KOPT-K1 (cell line): ENCODE measurements at regions not wholly inside any gene's neighbourhood (a gene's known extent, or its start where the extent isn't known, plus 50 kb on each side); places are given as distances from the start of the nearest gene placed in this dataset.

Source experiments
- H3K27ac ChIP-seq: fragments of 200-600 bp; sonication (generic); 2 replicates; pipeline ENCODE4 v1.5.1; 2016; ENCODE audit warnings: antibody characterized with exemption, mild to moderate bottlenecking, low read depth, low read length; ENCODE audit not compliant: poor library complexity, severe bottlenecking
- H3K36me3 ChIP-seq: fragments of 200-600 bp; sonication (generic); 2 replicates; pipeline ENCODE4 v1.5.1; 2017; ENCODE audit warnings: antibody characterized with exemption, mild to moderate bottlenecking, low read length, moderate library complexity; ENCODE audit not compliant: insufficient read depth
- H3K9me3 ChIP-seq: fragments of 200-600 bp; sonication (generic); 2 replicates; pipeline ENCODE4 v1.5.1; 2017; ENCODE audit warnings: antibody characterized with exemption, low read length, mild to moderate bottlenecking; ENCODE audit not compliant: insufficient read depth, poor library complexity, severe bottlenecking

DNA sequence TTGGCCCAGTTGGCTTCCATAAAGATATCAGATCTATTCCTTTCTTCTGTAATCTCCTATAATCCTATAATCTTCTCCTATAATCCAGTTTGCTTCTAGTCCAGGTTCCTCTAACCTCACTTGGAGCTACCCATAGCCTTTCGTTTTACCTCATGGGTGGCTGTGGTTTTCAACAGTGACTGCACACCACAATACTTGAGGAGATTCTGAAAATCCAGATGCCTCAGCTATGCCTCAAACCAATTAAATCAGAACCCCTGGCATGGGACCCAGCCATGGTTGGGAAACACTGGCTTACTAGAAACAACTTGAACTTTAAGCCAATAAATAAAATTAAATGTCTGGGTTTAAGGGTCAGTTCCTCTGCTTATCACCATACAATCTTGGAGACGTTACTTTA lies 86.1 kb upstream of the NTRK3 start:
- H3K27ac ChIP-seq: no peak overlapping the region
- H3K36me3 ChIP-seq: no peaks in the 10 kb centered on the region
- H3K9me3 ChIP-seq: no peaks in the 10 kb centered on the region

DNA sequence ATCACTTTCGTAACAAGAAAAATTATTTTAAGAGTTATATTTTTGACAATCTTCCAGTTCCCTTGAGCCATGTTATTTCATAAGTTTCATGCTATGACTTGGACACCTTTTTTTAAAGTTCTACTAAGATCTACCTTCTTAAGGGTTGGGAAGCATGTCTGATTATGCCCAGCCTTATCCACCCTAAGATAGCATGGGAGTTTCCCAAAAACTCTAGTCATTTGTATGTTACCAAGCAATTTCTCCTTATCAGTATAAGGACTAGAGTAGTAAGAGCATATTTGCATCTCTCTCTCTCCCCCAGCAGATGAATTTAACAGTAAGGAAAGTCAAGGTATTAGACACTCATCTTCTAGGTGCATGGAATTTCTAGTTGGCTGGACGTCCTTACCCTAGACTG lies 85.1 kb upstream of the NTRK3 start:
- no peaks in the 10 kb centered on the region for H3K9me3 ChIP-seq
- H3K36me3 ChIP-seq: no peaks in the 10 kb centered on the region

DNA sequence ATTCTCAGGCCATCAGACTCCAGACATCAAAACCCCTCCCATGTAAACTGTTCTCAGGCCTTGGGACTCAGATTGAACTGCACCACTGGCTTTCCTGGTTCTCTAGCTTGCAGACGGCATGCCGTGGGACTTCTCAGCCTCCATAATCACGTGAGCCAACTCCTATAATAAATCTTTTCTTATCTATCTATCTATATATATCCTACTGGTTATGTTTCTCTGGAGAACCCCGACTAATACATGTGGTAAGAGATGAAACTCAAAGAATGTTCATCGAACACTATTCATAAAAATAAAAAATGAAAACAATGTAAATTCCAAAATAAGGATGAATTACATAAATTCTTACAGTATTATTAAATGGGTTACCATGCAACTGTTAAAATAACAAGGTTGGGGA lies 84.5 kb upstream of the NTRK3 start:
- no peak overlapping the region for H3K27ac ChIP-seq
- no peaks in the 10 kb centered on the region for H3K36me3 ChIP-seq
- H3K9me3 ChIP-seq: no peaks in the 10 kb centered on the region

More for the DNA sequence above, 85.1 kb upstream of the NTRK3 start:
- H3K27ac ChIP-seq: no peak overlapping the region

DNA sequence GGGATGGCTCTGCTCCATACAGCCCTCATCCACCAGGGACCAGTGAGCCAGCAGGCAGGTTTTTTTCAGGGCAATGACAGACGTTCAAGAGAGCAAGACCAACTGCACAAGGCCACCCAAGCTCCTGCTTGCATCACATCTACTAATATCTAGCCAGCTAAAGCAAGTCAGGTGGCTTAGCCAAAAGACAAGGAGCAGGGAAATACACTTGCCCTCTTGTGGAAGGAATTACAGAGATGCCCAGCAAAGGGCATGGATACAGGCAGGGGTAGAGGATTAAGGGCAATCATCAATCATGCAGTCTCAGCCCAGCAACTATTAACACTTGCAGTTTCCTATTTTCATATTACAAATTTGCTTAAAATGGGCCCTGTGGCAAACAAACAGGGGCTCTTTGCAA lies 81.5 kb upstream of the NTRK3 start:
- H3K36me3 ChIP-seq: no peaks in the 10 kb centered on the region
- no peaks in the 10 kb centered on the region for H3K9me3 ChIP-seq
- no peak overlapping the region for H3K27ac ChIP-seq

DNA sequence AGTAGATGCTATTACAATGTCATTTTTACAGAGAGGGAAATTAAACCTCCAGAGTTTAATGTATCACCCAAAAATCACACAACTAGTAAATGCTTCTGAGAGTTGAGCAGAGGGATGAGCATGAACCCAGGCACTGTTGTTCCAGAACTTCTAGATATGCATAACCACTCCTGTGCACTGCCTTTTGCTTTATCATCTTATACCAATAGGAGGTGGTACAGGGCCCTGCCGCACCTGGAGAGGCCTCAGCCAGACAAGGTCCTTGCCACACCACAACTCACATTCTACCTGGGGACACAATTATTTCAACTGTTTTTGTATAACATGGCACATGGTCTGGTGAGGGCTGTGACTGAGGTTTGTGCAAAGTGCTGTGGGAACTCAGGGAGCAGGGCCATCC lies 78.5 kb upstream of the NTRK3 start:
- no peaks in the 10 kb centered on the region for H3K9me3 ChIP-seq
- no peaks in the 10 kb centered on the region for H3K36me3 ChIP-seq
- no peak overlapping the region for H3K27ac ChIP-seq

DNA sequence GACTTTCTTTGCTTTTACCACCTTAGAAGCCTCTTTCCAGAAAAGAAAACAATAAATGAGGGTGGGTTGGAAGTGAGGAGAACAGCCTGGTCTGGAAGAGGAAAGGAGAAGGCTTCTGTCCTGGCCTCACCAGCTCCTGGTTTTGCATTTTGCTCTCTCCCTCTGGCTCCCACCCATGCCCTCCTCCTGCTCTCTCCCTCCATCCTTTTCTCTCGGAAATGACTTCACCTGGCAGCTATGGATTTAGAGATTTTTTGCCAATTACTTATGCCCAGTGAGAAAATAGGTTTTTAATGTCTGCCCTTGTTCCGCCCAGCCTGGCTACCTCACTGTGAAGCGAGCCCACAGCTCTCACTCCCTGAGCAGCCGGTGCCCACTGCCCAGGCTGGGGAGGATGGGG lies 77.9 kb upstream of the NTRK3 start:
- H3K9me3 ChIP-seq: no peaks in the 10 kb centered on the region
- H3K36me3 ChIP-seq: no peaks in the 10 kb centered on the region
- H3K27ac ChIP-seq: no peak overlapping the region

DNA sequence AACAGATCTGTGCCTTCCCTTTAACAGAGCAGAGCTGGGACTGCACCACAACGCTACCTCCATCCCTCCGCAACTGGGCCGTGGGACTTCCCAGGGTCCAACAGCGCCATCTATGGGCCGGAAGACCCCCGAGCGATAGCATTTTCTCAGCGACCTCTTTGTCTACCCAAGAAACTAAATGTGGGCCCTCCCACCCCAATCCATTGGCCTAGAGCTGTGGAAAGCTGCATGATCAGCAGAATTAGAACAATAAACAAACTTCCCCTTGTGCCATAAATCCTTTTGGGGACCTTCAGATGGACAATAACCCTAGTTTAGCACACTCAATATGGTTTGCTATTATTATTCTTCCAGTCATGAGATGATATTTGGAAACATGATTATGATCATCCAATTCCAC lies 74.8 kb upstream of the NTRK3 start:
- Histone ChIP-seq H3K36me3 (no peaks in the 10 kb centered on the region), H3K27ac (no peak overlapping the region), H3K9me3 (no peaks in the 10 kb centered on the region)

DNA sequence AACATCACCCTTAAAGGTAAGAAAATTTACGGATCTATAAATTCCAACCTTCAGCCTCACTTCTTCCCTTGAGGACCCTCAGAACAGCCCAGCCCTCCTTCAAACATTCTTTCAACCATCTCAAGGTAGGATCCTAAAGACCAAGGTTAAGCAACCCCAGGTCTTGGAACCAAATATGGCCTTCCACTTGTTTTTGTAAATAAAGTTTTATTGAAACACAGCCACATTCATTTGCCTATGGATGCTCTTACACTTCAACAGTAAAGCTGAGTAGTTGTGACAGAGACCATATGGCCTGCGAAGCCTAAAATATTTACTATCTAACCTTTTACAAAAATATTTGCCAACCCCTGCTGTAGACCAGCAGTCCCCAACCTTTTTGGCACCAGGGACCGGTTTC lies 70.4 kb upstream of the NTRK3 start:
- no peaks in the 10 kb centered on the region for H3K9me3 ChIP-seq
- no peak overlapping the region for H3K27ac ChIP-seq
- no peaks in the 10 kb centered on the region for H3K36me3 ChIP-seq

DNA sequence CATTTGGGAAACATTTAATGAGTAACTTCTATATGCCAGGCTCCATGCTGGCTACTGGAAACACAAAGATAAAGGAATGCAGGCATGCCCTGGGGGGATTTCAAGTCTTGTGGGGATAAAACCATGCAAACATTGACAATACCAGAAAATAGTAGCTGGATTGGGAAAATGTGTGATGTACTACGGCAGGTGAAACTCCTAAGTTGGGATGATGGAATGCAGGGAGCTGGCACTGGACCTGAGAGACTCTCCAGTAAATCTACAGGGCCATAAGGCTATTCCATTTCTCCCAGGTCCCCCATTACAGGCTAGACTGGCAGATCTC lies 68.2 kb upstream of the NTRK3 start:
- Histone ChIP-seq H3K9me3 (no peaks in the 10 kb centered on the region), H3K27ac (no peak overlapping the region), H3K36me3 (no peaks in the 10 kb centered on the region)

DNA sequence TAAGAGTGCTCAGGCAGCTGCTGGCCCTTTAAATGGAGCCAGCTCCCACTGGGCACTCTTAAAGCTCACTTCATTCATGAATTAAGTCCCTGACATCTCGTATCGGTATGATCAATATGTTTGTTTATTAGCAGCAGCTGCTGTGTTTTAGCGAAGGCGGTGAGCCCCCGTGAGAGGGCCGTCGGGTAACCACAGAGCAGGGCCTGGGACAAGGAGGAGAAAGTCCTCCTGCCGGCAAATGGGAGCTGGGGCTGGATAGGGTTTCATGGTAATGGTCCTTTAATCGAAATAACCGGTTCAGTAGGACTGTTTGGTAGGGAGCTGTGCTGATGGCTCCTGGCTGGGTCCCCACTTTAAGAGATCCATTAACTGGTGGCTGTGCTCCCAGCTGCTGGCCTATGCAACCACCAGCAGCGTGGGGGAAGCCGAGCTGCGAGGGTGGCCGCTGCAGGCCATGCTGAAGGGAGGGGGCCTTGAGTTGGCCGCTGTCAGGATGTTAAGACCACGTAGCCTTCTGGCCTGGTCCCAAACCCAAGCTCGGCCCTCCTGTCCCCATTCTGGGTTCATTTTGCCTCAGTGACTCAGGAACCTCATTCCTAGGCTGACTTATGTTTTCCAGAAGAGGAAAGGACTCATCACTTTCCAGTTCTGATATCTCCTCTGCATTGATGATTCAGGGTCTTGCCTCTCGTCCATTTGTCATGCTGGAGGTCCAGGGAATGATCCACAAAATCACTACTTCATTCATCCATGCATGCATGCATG lies 67.6 kb upstream of the NTRK3 start:
- Histone ChIP-seq H3K36me3 (no peaks in the 10 kb centered on the region), H3K27ac (no peak overlapping the region), H3K9me3 (no peaks in the 10 kb centered on the region)

DNA sequence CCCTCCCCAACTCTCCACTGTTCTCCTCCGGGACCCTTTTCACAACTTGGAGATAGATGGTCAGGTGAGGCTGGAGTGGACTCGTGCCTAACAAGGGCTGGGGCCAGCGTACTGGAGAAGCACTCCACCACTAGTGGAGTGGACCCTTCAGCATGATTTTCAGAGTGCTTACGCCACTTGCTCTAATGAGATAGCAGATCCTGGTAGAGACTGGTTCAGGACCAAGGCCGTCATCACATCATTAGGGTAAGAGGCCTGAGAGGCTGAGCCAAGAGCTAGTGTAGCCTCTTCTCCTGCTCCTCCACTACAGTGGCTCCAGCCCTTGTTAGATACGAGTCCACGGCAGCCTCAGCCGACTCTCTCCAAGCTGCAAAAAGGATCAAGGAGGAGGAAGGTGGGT lies 66.9 kb upstream of the NTRK3 start:
- Histone ChIP-seq H3K36me3 (no peaks in the 10 kb centered on the region), H3K9me3 (no peaks in the 10 kb centered on the region), H3K27ac (no peak overlapping the region)

DNA sequence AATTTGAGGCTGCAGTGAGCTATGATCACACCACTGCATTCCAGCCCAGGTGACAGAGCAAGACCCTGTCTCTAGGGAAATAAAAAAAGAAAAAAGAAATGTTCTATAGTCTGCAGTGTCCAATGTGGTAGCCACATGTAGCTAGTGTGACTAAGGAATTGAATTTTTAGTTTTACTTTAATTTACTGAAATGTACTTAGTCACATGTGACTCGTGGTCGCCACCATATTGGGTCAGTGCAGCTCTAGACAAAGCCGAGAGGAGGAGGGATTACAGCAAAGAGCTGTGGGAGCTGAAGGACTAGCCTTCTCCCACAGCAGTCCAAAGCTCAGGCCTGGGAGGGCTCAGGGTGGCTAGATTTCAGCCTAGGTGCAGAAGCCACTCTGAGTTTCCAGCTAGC lies 65.9 kb upstream of the NTRK3 start:
- Histone ChIP-seq H3K9me3 (no peaks in the 10 kb centered on the region), H3K36me3 (no peaks in the 10 kb centered on the region), H3K27ac (no peak overlapping the region)

DNA sequence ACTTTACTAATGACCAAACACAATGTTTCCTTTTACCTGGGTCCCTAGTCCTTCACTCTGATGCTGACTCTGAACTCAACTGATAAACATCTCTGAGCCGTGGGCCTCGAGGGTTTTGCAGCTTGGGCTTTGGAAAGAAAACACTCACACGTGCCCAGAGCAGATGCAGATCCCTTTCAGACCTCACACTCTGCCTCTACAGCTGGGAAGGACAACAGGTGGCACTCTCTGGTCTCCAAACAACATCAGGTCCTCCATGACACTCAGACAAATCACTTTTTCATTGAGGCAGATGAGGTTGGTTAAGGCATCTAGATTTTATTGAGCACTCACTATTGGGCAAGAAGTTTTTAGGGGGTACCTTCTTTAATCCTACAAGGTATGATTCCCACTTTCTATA lies 64.7 kb upstream of the NTRK3 start:
- no peak overlapping the region for H3K27ac ChIP-seq
- H3K36me3 ChIP-seq: no peaks in the 10 kb centered on the region
- no peaks in the 10 kb centered on the region for H3K9me3 ChIP-seq

DNA sequence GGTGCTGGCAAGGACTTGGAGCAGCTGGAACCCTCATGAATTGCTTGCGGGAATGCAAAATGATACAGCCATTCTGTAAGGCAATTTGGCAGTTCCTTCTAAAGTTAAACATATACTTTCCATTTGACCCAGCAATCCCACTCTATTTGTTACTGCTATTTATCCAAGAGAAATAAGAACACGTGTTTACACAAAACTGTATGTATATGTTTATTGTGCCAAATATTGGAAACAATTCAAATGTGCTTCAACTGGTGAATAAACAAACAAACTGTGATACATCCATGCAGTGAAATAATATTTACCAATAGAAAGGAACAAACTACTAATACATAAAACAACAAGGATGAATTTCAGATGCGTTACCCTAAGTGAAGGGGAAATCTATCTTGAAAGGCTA lies 60.0 kb upstream of the NTRK3 start:
- Histone ChIP-seq H3K9me3 (no peaks in the 10 kb centered on the region), H3K27ac (no peak overlapping the region), H3K36me3 (no peaks in the 10 kb centered on the region)

DNA sequence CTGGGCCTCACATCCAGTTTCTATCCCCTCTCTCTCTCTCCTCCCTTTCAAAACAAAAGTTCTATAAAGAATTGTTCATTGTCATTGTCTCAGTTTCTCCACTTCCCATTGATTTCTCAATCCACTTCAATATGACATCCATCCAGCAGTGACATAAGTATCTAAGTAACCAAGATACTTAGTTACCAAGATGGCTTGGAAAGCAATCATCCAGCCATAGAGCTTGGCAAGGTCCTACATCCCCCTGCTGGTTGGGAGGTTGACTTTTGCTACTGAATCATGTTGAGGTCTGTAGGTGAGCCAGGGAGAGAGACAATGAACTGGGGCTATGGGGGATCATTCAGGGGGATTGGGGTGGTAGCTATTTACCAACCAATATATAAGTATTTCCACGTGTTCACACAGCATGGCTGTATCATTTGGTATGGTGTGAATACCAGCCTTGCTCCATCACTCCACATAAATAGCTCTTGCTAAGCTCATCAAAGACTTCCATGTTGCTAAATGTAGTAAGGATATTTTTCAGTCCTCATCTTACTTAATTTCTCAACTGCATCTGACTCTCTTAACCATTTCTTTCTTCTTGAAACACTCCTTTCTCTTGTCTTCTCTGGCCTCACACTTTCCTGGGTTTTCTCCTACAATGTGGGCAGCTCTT lies 58.8 kb upstream of the NTRK3 start:
- no peaks in the 10 kb centered on the region for H3K9me3 ChIP-seq
- no peak overlapping the region for H3K27ac ChIP-seq
- no peaks in the 10 kb centered on the region for H3K36me3 ChIP-seq

DNA sequence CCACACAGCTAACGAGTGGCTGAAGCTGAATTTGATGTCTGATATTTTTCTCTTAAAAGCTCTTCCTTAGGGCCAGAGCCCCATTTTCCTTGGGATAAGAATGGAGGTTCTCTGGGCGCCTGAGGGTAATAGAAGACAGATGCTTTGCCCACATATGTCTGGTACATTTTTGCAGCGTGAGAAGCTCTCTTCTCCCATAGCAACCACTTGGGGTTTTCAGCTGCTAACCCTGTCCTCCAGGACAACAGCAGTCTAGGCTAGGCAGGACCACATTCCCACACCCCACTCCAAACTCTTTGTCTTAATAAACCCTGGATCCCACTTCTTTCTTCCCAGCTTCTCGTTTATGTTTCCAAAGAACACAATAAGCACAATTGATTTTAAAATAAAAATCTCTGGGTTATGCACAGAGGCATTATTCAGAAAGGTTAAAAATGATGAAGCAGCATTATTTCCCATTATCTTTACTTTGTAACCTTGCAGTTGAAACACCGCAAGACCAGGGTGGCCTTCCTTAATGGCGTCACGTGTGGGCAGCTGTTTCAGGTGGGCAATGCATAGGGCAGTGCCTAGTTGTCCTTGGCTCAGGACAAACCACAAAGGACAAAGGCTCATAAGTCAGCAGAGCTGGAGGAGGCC lies 56.5 kb upstream of the NTRK3 start:
- H3K27ac ChIP-seq: no peak overlapping the region
- H3K9me3 ChIP-seq: no peaks in the 10 kb centered on the region
- no peaks in the 10 kb centered on the region for H3K36me3 ChIP-seq
